ENCODE measurements at regions not wholly inside any gene's neighbourhood (a gene's known extent, or its start where the extent isn't known, plus 50 kb on each side); places are given as distances from the start of the nearest gene placed in this dataset.

GRCh38 chr1:199751962-199752687 lies 275.4 kb upstream of the NR5A2 start:
- TF ChIP-seq CTCF (IDR thresholded peaks at IDR 0.05): no peak
- Histone ChIP-seq H3K4me1 (no peaks in the 10 kb centered on the region), H3K4me3 (no peak overlapping the region), H3K36me3 (no peaks in the 10 kb centered on the region), H3K27me3 (no peaks in the 10 kb centered on the region), H3K9me3 (no peaks in the 10 kb centered on the region), H3K27ac (no peak overlapping the region)
- peak; percentile 43 for ATAC-seq
- intact Hi-C loops (cut with DNase I): no loop called here
- DNase-seq: no peak

- Histone ChIP-seq H3K27ac (no peak overlapping the region), H3K27me3 (no peaks in the 10 kb centered on the region), H3K4me1 (no peaks in the 10 kb centered on the region), H3K9me3 (no peaks in the 10 kb centered on the region), H3K4me3 (no peak overlapping the region), H3K36me3 (no peaks in the 10 kb centered on the region)
- DNase-seq: no peak
- intact Hi-C loops (cut with DNase I): no loop called here
- ATAC-seq: peak; percentile 45
- TF ChIP-seq CTCF (IDR thresholded peaks at IDR 0.05): no peak
Measured at GRCh38 chr1:199752688-199753027, 274.9 kb upstream of the NR5A2 start.

- H3K36me3 ChIP-seq: no peaks in the 10 kb centered on the region
- TF ChIP-seq CTCF (IDR thresholded peaks at IDR 0.05): no peak
- no peak for ATAC-seq
- H3K4me3 ChIP-seq: no peak overlapping the region
- no peaks in the 10 kb centered on the region for H3K9me3 ChIP-seq
- no peak overlapping the region for H3K27ac ChIP-seq
- intact Hi-C loops (cut with DNase I): no loop called here
- no peaks in the 10 kb centered on the region for H3K4me1 ChIP-seq
- H3K27me3 ChIP-seq: no peaks in the 10 kb centered on the region
- DNase-seq: no peak
Measured at GRCh38 chr1:199753513-199753912, 274.0 kb upstream of the NR5A2 start.

- Histone ChIP-seq H3K36me3 (no peaks in the 10 kb centered on the region), H3K27ac (no peak overlapping the region), H3K27me3 (no peaks in the 10 kb centered on the region), H3K4me1 (no peaks in the 10 kb centered on the region), H3K9me3 (no peaks in the 10 kb centered on the region), H3K4me3 (no peak overlapping the region)
- intact Hi-C loops (cut with DNase I): no loop called here
- ATAC-seq (no peak), DNase-seq (no peak)
- no peak for TF ChIP-seq CTCF (IDR thresholded peaks at IDR 0.05)
Measured at GRCh38 chr1:199756066-199756465, 271.4 kb upstream of the NR5A2 start.

- Histone ChIP-seq H3K4me1 (no peaks in the 10 kb centered on the region), H3K36me3 (no peaks in the 10 kb centered on the region), H3K27ac (no peak overlapping the region), H3K9me3 (no peaks in the 10 kb centered on the region), H3K4me3 (no peak overlapping the region), H3K27me3 (no peaks in the 10 kb centered on the region)
- intact Hi-C loops (cut with DNase I): no loop called here
- DNase-seq (no peak), ATAC-seq (no peak)
- no peak for TF ChIP-seq CTCF (IDR thresholded peaks at IDR 0.05)
Measured at GRCh38 chr1:199758626-199759255, 268.8 kb upstream of the NR5A2 start.

Data from upper lobe of right lung (tissue), 1 donor.